ENCODE measurements at regions not wholly inside any gene's neighbourhood (a gene's known extent, or its start where the extent isn't known, plus 50 kb on each side); places are given as distances from the start of the nearest gene placed in this dataset.

- TF ChIP-seq CTCF (conservative IDR thresholded peaks at IDR 0.05 in 1 of 2, IDR thresholded peaks at IDR 0.05 in 1 of 2; ENCODE audit: low read depth in 1 of 2, low read length in 2 of 2) (no peak), EZH2 (IDR thresholded peaks at IDR 0.05; ENCODE audit: low read length, missing control alignments) (no peak)
Measured at GRCh38 chr14:40983604-40984003, 623.1 kb upstream of the LRFN5 start.

All from fibroblast of lung (primary cell).